VCaP (cell line): ENCODE measurements at regions not wholly inside any gene's neighbourhood (a gene's known extent, or its start where the extent isn't known, plus 50 kb on each side); places are given as distances from the start of the nearest gene placed in this dataset.
"Not testable (repeated sequence)": the region's sequence is repeated elsewhere in the genome, so short reads cannot be mapped to it uniquely, and the experiment has no call there.

Experiments used
- H3K27ac ChIP-seq: fragments of 450-650 bp; 2 replicates; pipeline ENCODE4 v1.5.1; 2017
- CTCF ChIP-seq: fragments of 450-650 bp; conservative IDR thresholded peaks from 2 replicates; pipeline ENCODE4 v1.5.1; 2017; ENCODE audit warnings: mild to moderate bottlenecking, moderate library complexity

- no peak for TF ChIP-seq CTCF
- H3K27ac ChIP-seq = no peak overlapping the region
These were observed 91.2 kb upstream of the SLC45A1 start for GRCh38 chr1:8226747-8227146.

GRCh38 chr1:8226024-8226423 is 91.9 kb upstream of the SLC45A1 start:
- H3K27ac ChIP-seq = not testable (repeated sequence)

GRCh38 chr1:8223526-8223925 is 94.4 kb upstream of the SLC45A1 start:
- no peak overlapping the region for H3K27ac ChIP-seq
- TF ChIP-seq CTCF = no peak

- TF ChIP-seq CTCF = no peak
- no peak overlapping the region for H3K27ac ChIP-seq
These were observed 95.1 kb upstream of the SLC45A1 start for GRCh38 chr1:8222789-8223188.

- no peak overlapping the region for H3K27ac ChIP-seq
- TF ChIP-seq CTCF = no peak
These were observed 98.4 kb upstream of the SLC45A1 start for GRCh38 chr1:8219530-8219929.

- no peak overlapping the region for H3K27ac ChIP-seq
- TF ChIP-seq CTCF = no peak
These were observed 99.4 kb upstream of the SLC45A1 start for GRCh38 chr1:8218351-8219092.

- H3K27ac ChIP-seq = no peak overlapping the region
- TF ChIP-seq CTCF = no peak
These were observed 100.1 kb upstream of the SLC45A1 start for GRCh38 chr1:8217809-8218208.

- no peak overlapping the region for H3K27ac ChIP-seq
- no peak for TF ChIP-seq CTCF
These were observed 100.8 kb upstream of the SLC45A1 start for GRCh38 chr1:8217011-8217711.
